Endothelial cell of umbilical vein (primary cell): ENCODE measurements at regions not wholly inside any gene's neighbourhood (a gene's known extent, or its start where the extent isn't known, plus 50 kb on each side); places are given as distances from the start of the nearest gene placed in this dataset.

Experiments used
- BruUV-seq: library from RNA; stranded (reverse); fragments of 400-500 nt; replicated peaks from 2 replicates; lab custom pipeline; 2021; lab: Mats Ljungman, UMichigan
- CTCF ChIA-PET: fragments of 300-600, 350-600 bp; sonication (Branson Sonifier 250); formaldehyde crosslinking; loops from one replicate; lab custom pipeline; 2021; ENCODE audit warnings: antibody characterized with exemption, inconsistent platforms; lab: Charles Lee
- POLR2A ChIA-PET: fragments of 300-600, 350-600 bp; sonication (Branson Sonifier 250); formaldehyde crosslinking; loops from one replicate; lab custom pipeline; 2021; ENCODE audit warnings: antibody characterized with exemption, inconsistent platforms; lab: Charles Lee
- DNase-seq: peaks from one replicate; pipeline ENCODE4 v3.0.0-alpha.2; 2011; ENCODE audit warnings: low read depth, low spot score
- FAIRE-seq: peaks from 2 replicates; lab custom pipeline; 2011; peaks lifted over from hg19 to GRCh38; lab: Jason Lieb, UNC
- H2AFZ ChIP-seq: 2 replicates; pipeline ENCODE4 v1.6.0; 2012; ENCODE audit warnings: low read depth, low read length, control low read depth, inconsistent platforms
- H3K27ac ChIP-seq: 2 replicates; pipeline ENCODE4 v1.5.1; 2011; ENCODE audit warnings: low read depth, mild to moderate bottlenecking, control low read depth, low read length, moderate library complexity; ENCODE audit not compliant: insufficient read depth
- H3K27me3 ChIP-seq, 2 experiments: 2 replicates each; pipeline versions ENCODE4 v1.6.0 to v1.6.1; 2011; ENCODE audit warnings: low read length in 2 of 2, mixed read lengths in 1 of 2; ENCODE audit not compliant: control insufficient read depth in 2 of 2, insufficient read depth in 2 of 2
- H3K36me3 ChIP-seq, 2 experiments: 2 replicates in 1 of 2; 3 replicates in 1 of 2; pipeline ENCODE4 v1.5.1; 2011; ENCODE audit warnings: low read length in 2 of 2, mild to moderate bottlenecking in 1 of 2, moderate library complexity in 1 of 2; ENCODE audit not compliant: control insufficient read depth in 2 of 2, insufficient read depth in 2 of 2; ENCODE audit errors: extremely low read depth in 1 of 2
- H3K4me1 ChIP-seq: 3 replicates; pipeline ENCODE4 v1.5.1; 2011; ENCODE audit warnings: mild to moderate bottlenecking, low read length; ENCODE audit not compliant: control insufficient read depth, insufficient read depth; ENCODE audit errors: extremely low read depth
- H3K4me2 ChIP-seq: 2 replicates; pipeline ENCODE4 v1.6.1; 2011; ENCODE audit warnings: low read length, control low read depth, mixed read lengths; ENCODE audit not compliant: insufficient read depth
- H3K4me3 ChIP-seq, 3 experiments: fragments of 200-600 bp in 1 of 3; sonication (generic), shearing (Covaris generic) in 1 of 3; replicated peaks in 1 of 3; 2 replicates each; pipeline ENCODE4 v1.5.1; 2011 to 2016; ENCODE audit warnings: control low read depth in 3 of 3, low read length in 3 of 3, mild to moderate bottlenecking in 2 of 3, inconsistent platforms in 1 of 3, low read depth in 1 of 3, moderate library complexity in 1 of 3; ENCODE audit not compliant: insufficient read depth in 1 of 3
- H3K79me2 ChIP-seq: 2 replicates; pipeline ENCODE4 v1.6.0; 2012; ENCODE audit warnings: low read length, inconsistent platforms; ENCODE audit not compliant: control insufficient read depth, insufficient read depth
- H3K9ac ChIP-seq: replicated peaks from 2 replicates; pipeline ENCODE3; 2011; ENCODE audit warnings: low read length, control low read depth; ENCODE audit not compliant: insufficient read depth; ENCODE audit errors: extremely low read depth
- H3K9me1 ChIP-seq: replicated peaks from 3 replicates; pipeline ENCODE4 v1.6.0; 2011; ENCODE audit warnings: mild to moderate bottlenecking, low read length; ENCODE audit not compliant: control insufficient read depth, insufficient read depth; ENCODE audit errors: extremely low read depth
- H3K9me3 ChIP-seq: replicated peaks from 2 replicates; pipeline ENCODE4 v1.5.1; 2012; ENCODE audit warnings: low read length, inconsistent platforms; ENCODE audit not compliant: control insufficient read depth, insufficient read depth
- H4K20me1 ChIP-seq: replicated peaks from 2 replicates; pipeline ENCODE3; 2011; ENCODE audit warnings: mild to moderate bottlenecking, low read length; ENCODE audit not compliant: control insufficient read depth, insufficient read depth; ENCODE audit errors: extremely low read depth
- EZH2 ChIP-seq: IDR thresholded peaks from 2 replicates; pipeline ENCODE4 v1.6.1; 2012; ENCODE audit warnings: borderline replicate concordance, low read depth, mild to moderate bottlenecking, moderate library complexity, low read length, inconsistent platforms; ENCODE audit not compliant: severe bottlenecking
- FOS ChIP-seq: IDR thresholded peaks from 2 replicates; pipeline ENCODE4 v1.6.1; 2011; ENCODE audit warnings: mild to moderate bottlenecking, low read length, moderate library complexity, borderline replicate concordance; ENCODE audit not compliant: insufficient read depth
- GATA2 ChIP-seq: IDR thresholded peaks from 2 replicates; pipeline ENCODE4 v1.7.0; 2011; ENCODE audit warnings: low read depth, mild to moderate bottlenecking, moderate library complexity, mixed read lengths, low read length; ENCODE audit not compliant: insufficient read length, insufficient read depth
- JUN ChIP-seq: IDR thresholded peaks from 2 replicates; pipeline ENCODE4 v1.6.1; 2011; ENCODE audit warnings: borderline replicate concordance, low read depth; ENCODE audit not compliant: insufficient read length, insufficient read depth
- MYC ChIP-seq: IDR thresholded peaks from one replicate; pipeline ENCODE4 v1.6.1; 2011; ENCODE audit warnings: mild to moderate bottlenecking, low read depth, low read length
- POLR2A ChIP-seq: IDR thresholded peaks from 2 replicates; pipeline ENCODE4 v1.6.1; 2012; ENCODE audit warnings: low read depth, mild to moderate bottlenecking, control low read depth, low read length
- POLR2AphosphoS5 ChIP-seq: IDR thresholded peaks from 2 replicates; pipeline ENCODE4 v1.6.1; 2012; ENCODE audit warnings: low read depth, mild to moderate bottlenecking, control low read depth, low read length, moderate library complexity; ENCODE audit not compliant: insufficient read depth
- dilution Hi-C: fragments of 300-500 bp; cut with MboI; formaldehyde crosslinking; loops from one replicate; pipeline ENCODE4 v1.15.0; 2019; ENCODE audit warnings: low sequenced_read_pairs; ENCODE audit not compliant: extremely low pct_ligation_motif_present
- intact Hi-C: fragments of 100-400 bp; cut with micrococcal nuclease; formaldehyde crosslinking; loops from one replicate; pipeline ENCODE4 v1.10.0; 2022
- TF ChIP-seq, protein P1 (sequence below), 2 donors: IDR thresholded peaks; 1 replicate in 1 of 2; 2 replicates in 1 of 2; pipeline ENCODE4 v1.5.1; 2011; ENCODE audit warnings: low read length in 2 of 2, mild to moderate bottlenecking in 2 of 2, moderate library complexity in 2 of 2, control low read depth in 1 of 2, inconsistent platforms in 1 of 2, low read depth in 1 of 2; ENCODE audit not compliant: insufficient read depth in 1 of 2; ENCODE audit errors: extremely low read depth in 1 of 2
- TF ChIP-seq, protein P2 (sequence below): IDR thresholded peaks from 2 replicates; pipeline ENCODE4 v1.6.1; 2011; ENCODE audit not compliant: insufficient read depth, insufficient read length

DNA sequence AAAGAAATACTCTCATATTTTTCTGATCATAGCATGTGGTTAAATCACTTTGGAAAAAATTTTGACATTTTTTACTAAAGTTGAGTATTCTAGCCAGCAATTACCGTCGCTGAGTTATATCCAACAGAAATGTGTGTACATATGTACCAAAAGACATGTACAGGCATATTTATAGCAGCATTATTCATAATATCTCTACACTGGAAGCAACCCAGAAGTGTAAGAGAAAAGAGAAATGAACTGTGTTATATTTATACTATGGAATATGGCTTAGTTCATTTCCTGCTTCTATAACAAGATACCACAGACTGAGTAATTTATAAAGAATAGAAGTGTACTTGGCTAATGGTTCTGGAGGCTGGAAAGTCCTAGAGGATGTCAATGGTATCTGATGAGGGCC is 474.0 kb upstream of the GJE1 start:
- H3K4me3 ChIP-seq: no peak overlapping the region
- ChIA-PET POLR2A (no interaction called here), CTCF (no interaction called here)
- H3K27me3 ChIP-seq: no peaks in the 10 kb centered on the region
- H3K36me3 ChIP-seq: no peaks in the 10 kb centered on the region
- H4K20me1 ChIP-seq: no peaks in the 10 kb centered on the region
- no peaks in the 10 kb centered on the region for H3K79me2 ChIP-seq
- H3K9me1 ChIP-seq: no peaks in the 10 kb centered on the region
- H3K4me1 ChIP-seq: no peaks in the 10 kb centered on the region
- intact Hi-C loops: no loop called here
- no peak overlapping the region for H3K27ac ChIP-seq
- H3K9me3 ChIP-seq: no peaks in the 10 kb centered on the region
- DNase-seq: no peak
- TF ChIP-seq POLR2AphosphoS5 (no peak), JUN (no peak), FOS (no peak), POLR2A (no peak), MYC (no peak), EZH2 (no peak), GATA2 (no peak)
- TF ChIP-seq, protein P1, sequence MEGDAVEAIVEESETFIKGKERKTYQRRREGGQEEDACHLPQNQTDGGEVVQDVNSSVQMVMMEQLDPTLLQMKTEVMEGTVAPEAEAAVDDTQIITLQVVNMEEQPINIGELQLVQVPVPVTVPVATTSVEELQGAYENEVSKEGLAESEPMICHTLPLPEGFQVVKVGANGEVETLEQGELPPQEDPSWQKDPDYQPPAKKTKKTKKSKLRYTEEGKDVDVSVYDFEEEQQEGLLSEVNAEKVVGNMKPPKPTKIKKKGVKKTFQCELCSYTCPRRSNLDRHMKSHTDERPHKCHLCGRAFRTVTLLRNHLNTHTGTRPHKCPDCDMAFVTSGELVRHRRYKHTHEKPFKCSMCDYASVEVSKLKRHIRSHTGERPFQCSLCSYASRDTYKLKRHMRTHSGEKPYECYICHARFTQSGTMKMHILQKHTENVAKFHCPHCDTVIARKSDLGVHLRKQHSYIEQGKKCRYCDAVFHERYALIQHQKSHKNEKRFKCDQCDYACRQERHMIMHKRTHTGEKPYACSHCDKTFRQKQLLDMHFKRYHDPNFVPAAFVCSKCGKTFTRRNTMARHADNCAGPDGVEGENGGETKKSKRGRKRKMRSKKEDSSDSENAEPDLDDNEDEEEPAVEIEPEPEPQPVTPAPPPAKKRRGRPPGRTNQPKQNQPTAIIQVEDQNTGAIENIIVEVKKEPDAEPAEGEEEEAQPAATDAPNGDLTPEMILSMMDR (IDR thresholded peaks at IDR 0.05; ENCODE audit: extremely low read depth in 1 of 2, insufficient read depth in 1 of 2, low read depth in 1 of 2, low read length in 2 of 2): no peak
- TF ChIP-seq, protein P2, sequence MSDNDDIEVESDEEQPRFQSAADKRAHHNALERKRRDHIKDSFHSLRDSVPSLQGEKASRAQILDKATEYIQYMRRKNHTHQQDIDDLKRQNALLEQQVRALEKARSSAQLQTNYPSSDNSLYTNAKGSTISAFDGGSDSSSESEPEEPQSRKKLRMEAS: no peak
- no peak overlapping the region for H2AFZ ChIP-seq
- no peak for FAIRE-seq
- no peak overlapping the region for H3K4me2 ChIP-seq
- H3K9ac ChIP-seq: no peak overlapping the region
- dilution Hi-C loops: no loop called here
- BruUV-seq: no TSS peak
